ENCODE measurements at regions not wholly inside any gene's neighbourhood (a gene's known extent, or its start where the extent isn't known, plus 50 kb on each side); places are given as distances from the start of the nearest gene placed in this dataset.
"Not testable (repeated sequence)": the region's sequence is repeated elsewhere in the genome, so short reads cannot be mapped to it uniquely, and the experiment has no call there.

DNA sequence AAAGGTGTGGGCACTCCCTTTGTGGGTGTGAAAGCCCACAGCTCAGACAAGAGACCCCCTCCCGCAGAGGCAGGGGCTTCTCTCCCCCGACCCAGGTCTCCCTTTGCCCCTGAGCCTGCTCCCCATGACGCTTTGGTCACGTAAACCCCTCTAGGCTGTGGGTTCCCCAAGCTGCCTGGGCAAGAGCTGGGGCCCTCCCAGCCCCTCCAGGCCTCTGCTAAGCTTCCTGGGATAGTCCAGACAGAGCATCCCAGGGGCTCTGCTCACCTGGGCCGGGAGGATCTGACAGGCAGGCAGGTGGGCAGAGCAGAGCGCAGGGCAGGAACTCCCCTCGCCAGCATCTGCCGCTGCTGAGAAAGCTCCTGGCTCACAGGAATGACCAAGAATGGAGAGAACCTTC, 177.3 kb downstream of the BANP start:
- no peak for DNase-seq (ENCODE audit: low spot score)

GRCh38 chr16:88129133-88129532, 177.9 kb downstream of the BANP start:
- not testable (repeated sequence) for DNase-seq (ENCODE audit: low spot score)

GRCh38 chr16:88130016-88130415, 178.8 kb downstream of the BANP start:
- no peak for DNase-seq (ENCODE audit: low spot score)

DNA sequence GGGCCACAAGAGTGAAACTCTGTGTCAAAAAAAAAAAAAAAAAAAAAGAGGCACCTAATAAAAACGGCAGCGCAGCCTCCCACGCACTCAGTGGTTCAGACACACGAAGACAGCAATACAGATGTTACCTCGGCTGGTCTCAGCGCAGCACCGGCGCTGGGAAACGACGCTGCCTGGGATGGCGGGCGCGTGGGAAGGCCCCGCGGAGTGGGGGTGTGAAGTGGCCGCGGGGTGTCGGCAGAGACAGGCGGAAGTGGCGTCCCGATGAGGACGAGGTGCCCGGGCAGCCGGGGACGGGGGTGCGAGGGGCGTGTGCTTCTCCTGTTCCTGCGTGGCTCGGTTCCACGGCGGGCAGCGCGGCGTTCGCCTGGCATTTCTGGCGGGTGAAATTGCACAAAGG, 179.4 kb downstream of the BANP start:
- no peak for DNase-seq (ENCODE audit: low spot score)

DNA sequence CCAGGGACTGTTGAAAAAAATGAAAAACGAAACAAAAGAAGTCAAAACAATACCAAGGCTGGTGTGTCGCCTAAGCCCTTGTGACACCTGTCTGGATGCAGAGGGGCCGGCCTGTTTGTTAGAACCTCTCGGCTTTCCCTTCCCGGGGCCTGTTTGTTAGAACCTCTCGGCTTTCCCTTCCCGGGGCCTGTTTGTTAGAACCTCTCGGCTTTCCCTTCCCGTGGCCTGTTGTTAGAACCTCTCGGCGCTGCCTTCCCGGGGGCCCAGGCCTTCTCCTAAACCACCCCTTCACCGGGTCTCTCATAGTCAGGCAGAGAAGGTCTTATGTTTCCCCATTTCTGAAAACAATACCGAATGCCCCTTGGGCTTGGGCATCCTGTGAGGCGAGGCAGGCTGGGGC, 180.0 kb downstream of the BANP start:
- no peak for DNase-seq (ENCODE audit: low spot score)

DNA sequence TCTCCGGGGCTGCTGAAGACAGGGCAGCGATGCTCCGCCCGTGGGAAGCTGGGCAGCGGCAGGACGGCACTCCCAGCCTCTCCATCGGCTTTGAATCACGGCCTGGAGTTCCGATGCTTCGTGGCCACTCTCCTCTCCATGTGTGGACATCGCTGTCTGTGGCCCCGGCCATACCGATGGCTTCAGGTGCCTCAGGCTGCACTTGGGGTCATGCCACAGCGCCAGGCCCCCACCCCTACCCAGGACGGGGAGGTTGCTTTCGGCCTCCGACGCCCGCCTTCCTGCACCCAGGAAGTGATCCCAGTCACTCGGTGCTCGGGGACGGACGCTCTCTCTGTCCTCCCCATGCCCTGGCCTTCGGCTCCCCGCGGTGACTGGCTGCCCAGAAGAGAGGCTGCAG, 180.7 kb downstream of the BANP start:
- no peak for DNase-seq (ENCODE audit: low spot score)

- no peak for DNase-seq (ENCODE audit: low spot score)
Measured at GRCh38 chr16:88132836-88133506, 181.7 kb downstream of the BANP start.

- no peak for DNase-seq (ENCODE audit: low spot score)
Measured at GRCh38 chr16:88133507-88133843, 182.2 kb downstream of the BANP start.

DNA sequence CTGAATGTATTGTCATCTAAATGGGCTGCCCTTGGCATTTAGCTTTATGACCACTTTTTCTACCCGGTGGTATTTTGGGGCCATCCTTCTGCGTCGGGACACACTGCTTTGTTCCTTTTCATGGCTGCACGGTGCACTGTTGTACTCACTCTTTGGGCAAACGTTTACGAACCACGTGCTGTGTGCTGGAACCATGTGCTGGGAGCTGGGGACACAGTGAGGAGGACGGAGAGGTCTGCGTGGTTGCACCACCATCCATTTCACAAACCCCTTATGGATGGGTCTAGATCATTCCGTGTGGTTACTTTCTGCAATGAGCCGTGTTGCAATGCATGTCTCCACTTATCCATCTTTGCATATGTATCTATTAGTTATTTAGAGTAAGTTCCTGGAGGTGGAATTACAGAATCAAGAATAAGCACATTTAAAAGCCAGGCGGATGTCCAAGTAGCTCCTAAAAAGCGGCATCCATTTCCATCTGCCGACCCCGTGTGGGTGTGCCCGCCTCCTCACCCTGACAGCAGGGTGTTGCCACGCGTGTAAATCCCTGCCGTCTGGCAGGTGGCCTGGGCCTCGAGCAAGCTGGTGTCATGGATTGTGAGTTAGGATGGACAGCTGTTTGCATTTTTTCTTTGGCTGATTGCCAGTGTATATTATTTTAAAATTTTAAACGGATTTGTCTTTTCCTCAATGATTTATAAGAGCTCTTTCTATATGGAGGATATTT, 183.1 kb downstream of the BANP start:
- DNase-seq (ENCODE audit: low spot score): not testable (repeated sequence)

- DNase-seq (ENCODE audit: low spot score): peak; percentile 64
Measured at GRCh38 chr16:88134899-88135682, 183.9 kb downstream of the BANP start.

DNA sequence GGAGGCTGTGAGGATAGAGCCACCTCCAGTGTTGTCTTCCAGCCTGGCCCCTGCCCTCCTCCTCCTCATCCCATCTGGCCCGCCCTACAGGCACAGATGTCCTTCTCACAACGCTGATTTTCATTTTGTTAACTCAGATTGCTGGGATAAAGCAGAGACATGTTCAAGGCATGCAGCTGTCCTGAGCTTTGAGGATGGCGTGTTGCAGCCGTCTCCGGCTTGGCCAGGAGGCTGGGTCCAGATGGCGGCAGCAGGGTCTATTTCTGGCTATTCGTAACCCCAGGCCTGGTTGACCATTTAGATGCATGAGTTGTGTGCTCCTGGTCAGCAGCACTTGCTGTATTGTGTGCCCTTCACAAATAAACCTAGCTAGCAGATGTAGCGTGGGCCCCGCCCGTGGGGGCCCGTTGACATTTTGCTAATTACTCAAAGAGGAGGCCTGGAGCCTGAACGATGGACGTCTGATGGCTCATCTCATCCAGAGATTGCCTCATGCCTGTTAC, 185.0 kb downstream of the BANP start:
- DNase-seq (ENCODE audit: low spot score): not testable (repeated sequence)

- DNase-seq (ENCODE audit: low spot score): not testable (repeated sequence)
Measured at GRCh38 chr16:88136939-88137338, 185.7 kb downstream of the BANP start.

GRCh38 chr16:88139141-88139540, 187.9 kb downstream of the BANP start:
- not testable (repeated sequence) for DNase-seq (ENCODE audit: low spot score)

DNA sequence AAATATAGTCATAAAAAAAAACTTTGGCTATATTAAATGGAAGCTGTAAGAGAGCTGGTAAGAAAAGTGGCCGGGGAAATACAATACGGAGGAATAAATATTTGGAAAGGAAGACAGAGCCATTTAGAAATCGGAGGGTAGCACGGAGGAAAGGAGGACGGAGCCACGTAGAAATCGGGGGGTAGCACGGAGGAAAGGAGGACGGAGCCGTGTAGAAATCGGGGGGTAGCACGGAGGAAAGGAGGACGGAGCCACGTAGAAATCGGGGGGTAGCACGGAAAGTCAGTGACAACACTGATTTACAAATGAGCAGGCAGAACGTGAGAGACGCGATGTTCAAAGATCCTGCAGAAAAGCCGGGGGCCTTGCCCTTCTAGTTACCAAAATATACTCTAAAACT, 189.0 kb downstream of the BANP start:
- not testable (repeated sequence) for DNase-seq (ENCODE audit: low spot score)

DNA sequence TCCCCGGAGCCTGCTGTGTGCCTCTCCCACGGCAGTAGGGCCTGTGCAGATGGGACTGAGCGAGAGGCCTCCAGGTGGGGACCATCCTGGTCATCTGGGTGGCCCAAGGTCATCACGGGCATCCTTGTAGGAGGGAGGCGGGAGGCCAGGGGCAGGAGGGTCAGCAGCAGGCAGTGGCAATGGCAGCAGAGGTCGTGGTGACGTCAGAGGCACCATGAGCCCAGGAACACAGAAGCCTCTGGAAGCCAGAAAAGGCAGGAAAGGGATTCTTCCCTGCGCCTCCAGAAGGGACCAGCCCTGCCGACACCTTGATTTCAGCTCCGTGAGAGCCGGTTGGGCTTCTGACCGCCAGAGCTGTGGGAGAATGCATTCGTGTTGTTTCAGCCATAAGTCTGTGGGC, 190.3 kb downstream of the BANP start:
- DNase-seq (ENCODE audit: low spot score): no peak

- DNase-seq (ENCODE audit: low spot score): not testable (repeated sequence)
Measured at GRCh38 chr16:88142056-88142935, 191.1 kb downstream of the BANP start.

DNA sequence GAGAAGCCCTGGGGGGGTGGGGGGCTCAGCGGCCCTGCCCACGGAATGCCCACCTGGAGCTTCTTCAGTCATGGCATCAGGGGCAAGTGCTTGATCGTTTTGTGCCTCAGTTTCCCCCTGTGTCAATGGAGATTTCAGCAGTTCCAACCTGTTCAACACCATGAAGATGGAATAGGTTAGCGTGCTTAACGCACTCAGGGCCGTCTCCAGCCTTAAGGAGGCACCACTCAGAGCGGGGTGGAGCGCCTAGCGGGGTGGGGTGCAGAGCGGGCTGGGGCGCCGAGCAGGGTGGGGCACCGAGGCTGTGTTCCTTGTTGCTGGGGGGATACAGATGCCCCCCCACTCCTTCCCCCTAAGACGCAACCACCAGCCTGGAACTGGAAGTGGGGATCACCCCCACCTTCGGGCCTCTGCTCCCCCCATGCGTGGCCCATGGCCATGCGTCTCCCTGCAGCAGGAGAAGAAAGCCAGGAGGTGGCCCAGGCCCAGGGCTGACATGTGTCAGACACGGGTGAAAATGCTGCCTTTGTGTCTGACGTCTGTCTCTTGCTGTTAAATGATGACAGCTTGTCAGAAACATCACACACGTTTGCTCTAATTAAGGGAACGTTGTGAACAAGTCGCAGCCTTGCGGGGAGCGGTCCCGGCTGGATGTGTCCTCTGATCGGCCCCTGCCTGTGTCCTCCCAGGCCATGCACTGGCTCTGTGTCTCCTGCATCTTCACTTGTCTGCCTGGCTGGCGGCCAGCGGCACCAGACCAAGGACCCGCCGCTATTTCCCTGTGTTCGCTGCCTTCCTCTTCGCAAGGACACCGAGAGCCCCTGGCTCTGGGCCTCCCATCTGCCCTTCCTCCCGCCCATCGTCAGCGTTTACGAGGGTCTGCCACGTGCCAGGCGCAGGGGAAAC, 192.1 kb downstream of the BANP start:
- not testable (repeated sequence) for DNase-seq (ENCODE audit: low spot score)

GRCh38 chr16:88144028-88144511, 192.8 kb downstream of the BANP start:
- peak; percentile 43 for DNase-seq (ENCODE audit: low spot score)

DNA sequence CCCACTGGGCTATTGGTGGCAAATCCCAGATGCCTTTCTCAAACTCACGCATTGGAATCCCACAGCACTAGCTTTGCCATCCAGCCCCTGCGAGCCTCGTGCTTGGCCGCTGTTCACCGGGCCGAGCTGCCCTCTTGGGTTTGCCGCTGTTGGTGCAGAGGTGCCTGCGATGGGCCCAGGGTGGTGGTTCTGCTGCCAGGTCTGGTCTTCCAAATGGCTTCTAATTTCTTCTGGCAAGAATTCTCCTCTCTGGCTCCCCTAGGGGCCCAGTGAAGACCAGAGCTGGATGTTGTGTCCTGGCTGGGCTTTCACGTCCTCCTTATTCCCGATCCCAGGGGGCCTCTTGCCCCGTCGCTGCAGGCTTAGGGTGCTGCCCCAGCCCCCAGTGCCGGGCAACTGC, 194.1 kb downstream of the BANP start:
- DNase-seq (ENCODE audit: low spot score): not testable (repeated sequence)

DNA sequence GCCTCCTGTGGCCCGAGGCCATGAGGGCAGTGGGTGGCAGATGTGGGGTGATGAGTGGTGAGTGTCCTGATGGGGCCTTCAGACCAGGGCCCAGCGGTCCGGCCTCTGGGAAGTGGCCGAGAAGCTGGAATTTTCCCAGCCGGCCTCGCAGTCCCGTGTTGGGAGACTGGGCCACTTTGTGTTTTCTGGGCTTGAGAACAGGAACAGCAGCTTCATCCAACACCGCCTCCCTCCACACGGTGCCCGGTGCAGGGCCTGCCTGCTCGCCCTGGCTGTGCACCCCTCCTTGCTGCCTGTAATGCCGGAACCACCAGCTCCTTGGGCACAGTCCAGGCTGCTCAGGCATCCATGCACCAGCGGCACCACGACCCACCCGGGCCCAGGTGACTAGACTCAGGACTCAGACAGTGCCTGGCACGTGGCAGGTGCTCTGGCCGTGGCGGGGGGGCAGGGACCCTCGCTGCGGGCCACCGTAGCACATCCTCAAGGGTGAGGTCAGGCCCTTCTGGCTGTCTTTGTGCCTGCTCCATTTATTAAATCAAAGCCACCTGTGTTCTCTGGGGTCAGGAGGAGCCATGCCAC, 194.7 kb downstream of the BANP start:
- DNase-seq (ENCODE audit: low spot score): not testable (repeated sequence)
